HepG2 (cell line): ENCODE measurements at regions not wholly inside any gene's neighbourhood (a gene's known extent, or its start where the extent isn't known, plus 50 kb on each side); places are given as distances from the start of the nearest gene placed in this dataset.
A peak's percentile ranks its signal among the peaks of the same experiment; 100 is the strongest.

ENCODE experiments used
- BCL6 ChIP-seq: IDR thresholded peaks from 2 replicates; pipeline ENCODE4 v1.6.1; 2016; ENCODE audit warnings: missing genetic modification reagents, missing compliant biosample characterization
- CREB1 ChIP-seq, 2 experiments: fragments of 450-650 bp in 1 of 2; IDR thresholded peaks; 2 replicates each; pipeline ENCODE4 v1.6.1; 2016 to 2017; ENCODE audit warnings: control low read depth in 1 of 2, mild to moderate bottlenecking in 1 of 2, missing compliant biosample characterization in 1 of 2, missing genetic modification characterization in 1 of 2
- DNMT3B ChIP-seq: conservative IDR thresholded peaks from 2 replicates; pipeline ENCODE4 v1.6.1; 2016; ENCODE audit warnings: missing biosample characterization, control low read depth
- DPF2 ChIP-seq: sonication (generic); formaldehyde crosslinking; IDR thresholded peaks from 2 replicates; pipeline ENCODE4 v1.4.0; 2020; ENCODE audit warnings: mild to moderate bottlenecking, low read depth, missing genetic modification reagents, borderline replicate concordance
- FOXA1 ChIP-seq, 2 experiments: fragments of 450-650 bp in 1 of 2; sonication (generic) in 1 of 2; formaldehyde crosslinking in 1 of 2; IDR thresholded peaks; 2 replicates each; pipeline versions ENCODE4 v1.4.0 to v1.6.1; 2016 to 2020; ENCODE audit warnings: missing genetic modification reagents in 1 of 2
- GATA4 ChIP-seq: sonication (generic); IDR thresholded peaks from 2 replicates; pipeline ENCODE4 v1.6.1; 2016; ENCODE audit warnings: antibody characterized with exemption, low read depth, borderline replicate concordance
- HHEX ChIP-seq: IDR thresholded peaks from 2 replicates; pipeline ENCODE4 v1.6.1; 2016; ENCODE audit warnings: control low read depth
- HIC2 ChIP-seq: sonication (generic); formaldehyde crosslinking; IDR thresholded peaks from 2 replicates; pipeline ENCODE4 v1.9.0; 2022; ENCODE audit warnings: low read depth, missing genetic modification reagents
- JUN ChIP-seq: sonication (generic); formaldehyde crosslinking; IDR thresholded peaks from 2 replicates; pipeline ENCODE4 v1.4.0; 2020; ENCODE audit warnings: mild to moderate bottlenecking, missing genetic modification reagents
- KLF16 ChIP-seq, 2 experiments: sonication (generic) in 1 of 2; formaldehyde crosslinking in 1 of 2; IDR thresholded peaks; 2 replicates each; pipeline versions ENCODE4 v1.6.1 to v1.8.0; 2016 to 2023; ENCODE audit warnings: missing genetic modification reagents in 2 of 2, missing compliant biosample characterization in 1 of 2
- MED13 ChIP-seq: sonication (generic); formaldehyde crosslinking; IDR thresholded peaks from 2 replicates; pipeline ENCODE4 v1.5.0; 2020; ENCODE audit warnings: missing genetic modification reagents
- NONO ChIP-seq, 2 experiments: fragments of 450-650 bp in 1 of 2; sonication (generic) in 1 of 2; formaldehyde crosslinking in 1 of 2; IDR thresholded peaks in 1 of 2; conservative IDR thresholded peaks in 1 of 2; 2 replicates each; pipeline versions ENCODE4 v1.6.1 to v1.8.0; 2017 to 2022; ENCODE audit warnings: mild to moderate bottlenecking in 1 of 2, missing genetic modification reagents in 1 of 2, moderate library complexity in 1 of 2
- POGZ ChIP-seq: sonication (generic); formaldehyde crosslinking; IDR thresholded peaks from 2 replicates; pipeline ENCODE4 v1.4.0; 2020; ENCODE audit warnings: mild to moderate bottlenecking, missing genetic modification reagents
- RBAK ChIP-seq: sonication (generic); formaldehyde crosslinking; IDR thresholded peaks from 2 replicates; pipeline ENCODE4 v1.5.1; 2020; ENCODE audit warnings: mild to moderate bottlenecking, missing genetic modification reagents
- SAP130 ChIP-seq: IDR thresholded peaks from 2 replicates; pipeline ENCODE4 v1.6.1; 2016; ENCODE audit warnings: low read depth
- SMARCE1 ChIP-seq: fragments of 450-650 bp; IDR thresholded peaks from 2 replicates; pipeline ENCODE4 v1.6.1; 2017; ENCODE audit warnings: borderline replicate concordance
- SRY ChIP-seq: sonication (generic); formaldehyde crosslinking; IDR thresholded peaks from 2 replicates; pipeline ENCODE4 v1.8.0; 2022; ENCODE audit warnings: mild to moderate bottlenecking, missing genetic modification reagents
- TEAD3 ChIP-seq: optimal IDR thresholded peaks from 2 replicates; pipeline ENCODE3; 2016; ENCODE audit warnings: borderline replicate concordance
- ZBTB46 ChIP-seq: sonication (generic); formaldehyde crosslinking; IDR thresholded peaks from 2 replicates; pipeline ENCODE4 v1.4.0; 2020; ENCODE audit warnings: mild to moderate bottlenecking, missing genetic modification reagents, borderline replicate concordance
- ZHX1 ChIP-seq: sonication (generic); formaldehyde crosslinking; IDR thresholded peaks from 2 replicates; pipeline ENCODE4 v1.8.1; 2022; ENCODE audit warnings: low read depth, mild to moderate bottlenecking, missing genetic modification reagents
- ZNF329 ChIP-seq: sonication (generic); formaldehyde crosslinking; IDR thresholded peaks from 2 replicates; pipeline ENCODE4 v1.9.0; 2021; ENCODE audit warnings: low read depth, mild to moderate bottlenecking, missing genetic modification reagents
- ZNF335 ChIP-seq: sonication (generic); formaldehyde crosslinking; IDR thresholded peaks from 2 replicates; pipeline ENCODE4 v1.4.0; 2020; ENCODE audit warnings: missing genetic modification reagents
- ZNF383 ChIP-seq: sonication (generic); formaldehyde crosslinking; IDR thresholded peaks from 2 replicates; pipeline ENCODE4 v1.4.0; 2020; ENCODE audit warnings: missing genetic modification reagents, mild to moderate bottlenecking, borderline replicate concordance
- ZNF572 ChIP-seq: sonication (generic); formaldehyde crosslinking; IDR thresholded peaks from 2 replicates; pipeline ENCODE4 v1.5.1; 2020; ENCODE audit warnings: mild to moderate bottlenecking, missing genetic modification reagents
- ZNF597 ChIP-seq: sonication (generic); formaldehyde crosslinking; IDR thresholded peaks from 2 replicates; pipeline ENCODE4 v1.5.0; 2020; ENCODE audit warnings: missing genetic modification reagents
- ZSCAN9 ChIP-seq: IDR thresholded peaks from 2 replicates; pipeline ENCODE4 v1.6.1; 2016; ENCODE audit warnings: borderline replicate concordance

- TF ChIP-seq SAP130 (peak; percentile 18; the same call in 1 of the 2 replicates), TEAD3 (CRISPR knock-in tag) (no peak), BCL6 (CRISPR knock-in tag) (peak; percentile 92), HHEX (CRISPR knock-in tag) (0 out of 2 replicates have a peak, but pooled peaks have one; percentile 11), FOXA1 (IDR thresholded peaks at IDR 0.05) (no peak), FOXA1 (CRISPR knock-in tag; IDR thresholded peaks at IDR 0.05) (0 out of 2 replicates have a peak, but pooled peaks have one; percentile 48), ZNF329 (no peak), SRY (no peak), KLF16 (CRISPR knock-in tag; IDR thresholded peaks at IDR 0.05) (no peak), NONO (IDR thresholded peaks at IDR 0.05) (no peak), NONO (CRISPR knock-in tag; conservative IDR thresholded peaks at IDR 0.05) (no peak), JUN (no peak), RBAK (no peak), ZNF572 (CRISPR knock-in tag) (no peak), ZNF383 (CRISPR knock-in tag) (no peak), CREB1 (IDR thresholded peaks at IDR 0.05) (no peak), CREB1 (CRISPR knock-in tag; IDR thresholded peaks at IDR 0.05) (no peak), DNMT3B (CRISPR knock-in tag) (no peak), GATA4 (no peak), DPF2 (CRISPR knock-in tag) (no peak), MED13 (CRISPR knock-in tag) (no peak), HIC2 (CRISPR knock-in tag) (no peak), ZNF335 (CRISPR knock-in tag) (no peak), SMARCE1 (no peak), POGZ (CRISPR knock-in tag) (no peak), ZNF597 (CRISPR knock-in tag) (no peak), ZSCAN9 (no peak), ZHX1 (no peak), ZBTB46 (CRISPR knock-in tag) (no peak)
These were observed 100.4 kb upstream of the ACBD5 start (continued) for GRCh38 chr10:27341001-27341400.
